Hippocampal formation (tissue), 2 donors: ENCODE measurements at regions not wholly inside any gene's neighbourhood (a gene's known extent, or its start where the extent isn't known, plus 50 kb on each side); places are given as distances from the start of the nearest gene placed in this dataset.

Experiments
- DNase-seq, 2 donors: peaks; one replicate each; lab custom pipeline; 2025; lab: John Stamatoyannopoulos, UW

DNA sequence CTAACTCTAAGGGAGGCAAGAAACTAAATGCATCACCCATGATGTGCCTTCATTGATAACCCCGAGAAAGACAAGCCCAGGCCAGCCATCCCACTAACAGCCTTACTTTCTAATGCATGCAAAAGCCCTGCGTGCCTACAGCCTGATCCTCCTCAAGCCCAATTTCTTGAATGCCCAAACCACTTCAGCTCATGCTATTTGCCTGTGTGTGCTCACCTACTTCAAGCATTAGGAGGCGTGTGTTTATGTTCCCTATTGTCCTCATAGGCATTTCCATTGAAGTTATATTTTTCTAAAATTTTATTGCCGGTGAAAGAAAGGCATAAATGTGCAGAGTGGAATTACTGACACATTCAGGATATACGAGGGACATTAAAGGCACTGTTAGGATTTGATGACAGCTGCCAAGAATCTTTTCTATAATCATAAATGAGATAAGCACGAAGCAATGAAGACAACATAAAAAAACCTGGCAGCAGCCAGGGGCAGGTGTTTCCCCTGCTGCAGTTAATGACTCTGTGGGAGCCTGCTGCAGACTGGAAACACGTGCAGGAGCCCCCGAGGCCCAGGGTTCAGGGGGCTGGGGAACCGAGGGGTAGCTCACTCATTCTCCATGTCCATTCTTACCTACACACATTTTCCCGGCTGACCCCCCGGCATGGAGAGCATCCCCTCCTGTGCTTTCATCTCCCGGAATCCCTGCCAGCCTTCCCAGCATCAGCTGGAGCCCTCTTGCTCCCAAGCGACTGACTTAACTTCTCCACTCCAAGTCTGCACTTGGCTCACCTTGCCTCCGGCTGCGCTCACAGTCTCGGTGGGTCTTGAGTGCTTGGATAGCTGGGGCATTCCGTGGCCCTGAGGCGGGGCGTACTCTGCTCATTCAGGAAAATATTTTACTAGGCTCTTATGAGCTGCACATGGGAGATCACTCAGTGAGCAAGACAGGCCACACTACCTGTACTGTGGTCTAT, 292.3 kb upstream of the SIX2 start:
- no peak for DNase-seq

DNA sequence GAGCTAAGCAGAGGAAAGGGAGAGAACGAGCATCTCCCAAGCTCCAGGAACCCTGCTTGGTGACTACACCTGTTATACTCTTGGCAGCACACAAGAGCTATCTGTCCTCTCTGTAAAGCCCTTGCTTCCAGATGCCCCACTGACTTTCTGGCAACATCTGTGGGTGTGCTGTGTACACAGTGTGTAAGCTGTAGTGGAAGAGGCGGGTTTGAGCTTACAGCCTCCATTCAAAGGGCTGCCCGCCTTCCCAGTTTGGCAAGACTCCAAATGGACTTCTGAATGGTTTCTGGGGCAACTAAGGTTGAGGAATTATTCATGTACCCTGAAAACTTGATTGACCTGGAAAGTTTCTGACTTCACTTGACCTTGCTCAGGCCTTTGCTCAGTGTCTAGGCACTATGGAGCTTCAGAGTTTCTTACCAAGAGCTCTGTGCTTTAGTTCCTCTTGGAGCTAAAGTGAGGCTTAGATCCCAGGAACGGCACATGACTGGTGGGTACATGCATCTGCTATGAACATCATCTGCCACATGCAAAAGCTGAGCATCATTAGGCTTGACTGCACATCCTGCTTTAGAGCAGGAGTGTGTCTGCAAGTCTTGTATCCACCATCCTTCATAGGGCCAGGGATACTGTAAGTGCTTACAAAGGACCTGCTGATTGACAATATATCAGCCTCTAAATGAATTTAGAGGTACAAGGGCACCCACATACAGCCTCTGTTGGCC, 290.9 kb upstream of the SIX2 start:
- no peak for DNase-seq

DNA sequence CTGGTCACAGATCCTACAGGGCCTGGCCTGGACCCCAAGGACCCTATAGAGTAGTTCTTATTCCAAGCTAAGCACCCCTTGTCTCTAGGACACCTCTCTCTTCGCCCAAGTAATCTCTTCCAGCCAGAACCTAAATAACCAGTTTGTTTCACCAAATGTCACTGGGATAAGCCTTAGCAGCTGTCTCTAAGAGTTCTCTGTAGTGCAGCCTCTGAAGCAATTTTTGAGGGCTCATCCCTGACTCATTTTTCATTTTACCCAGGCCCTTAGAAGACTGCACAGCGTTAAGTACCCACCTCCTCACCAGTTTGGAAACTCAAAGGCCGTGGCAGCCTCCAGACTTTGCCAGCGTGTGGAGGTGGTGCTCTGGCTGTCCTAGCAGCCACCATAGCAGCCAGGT, 290.1 kb upstream of the SIX2 start:
- DNase-seq: no peak

DNA sequence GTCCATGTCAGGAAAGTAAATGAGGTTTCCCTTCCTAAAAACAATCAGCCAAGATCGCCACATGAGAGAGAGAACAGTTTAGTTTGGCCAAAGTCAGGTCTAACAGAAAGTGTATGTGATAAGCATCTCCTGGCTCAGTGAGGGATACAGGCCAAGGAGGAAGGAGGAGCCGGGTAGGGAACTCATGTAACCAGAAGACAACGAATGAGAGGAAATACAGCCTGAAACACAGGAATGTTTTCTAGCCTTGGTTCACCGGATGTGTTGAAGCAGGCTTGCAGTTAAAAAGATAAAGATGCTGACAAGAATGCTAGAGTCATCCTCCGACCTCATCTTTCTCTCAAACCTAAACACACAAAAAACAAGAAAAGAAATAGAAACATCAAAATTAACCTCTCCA, 283.9 kb upstream of the SIX2 start:
- no peak for DNase-seq

DNA sequence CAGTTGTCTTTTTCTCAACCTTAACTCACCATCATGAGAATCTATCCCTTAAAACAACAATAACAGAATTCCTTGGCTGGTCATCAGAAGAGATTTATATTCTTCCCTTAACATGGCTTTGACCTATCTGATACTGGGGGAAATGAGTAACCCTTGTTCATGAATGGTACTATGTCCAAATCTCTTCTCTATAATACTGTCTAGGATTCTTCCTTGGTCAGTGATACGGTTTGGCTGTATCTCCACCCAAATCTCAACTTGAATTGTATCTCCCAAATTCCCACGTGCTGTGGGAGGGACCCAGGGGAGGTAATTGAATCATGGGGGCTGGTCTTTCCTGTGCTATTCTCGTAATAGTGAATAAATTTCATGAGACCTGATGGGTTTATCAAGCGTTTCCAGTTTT, 282.0 kb upstream of the SIX2 start:
- DNase-seq: no peak

DNA sequence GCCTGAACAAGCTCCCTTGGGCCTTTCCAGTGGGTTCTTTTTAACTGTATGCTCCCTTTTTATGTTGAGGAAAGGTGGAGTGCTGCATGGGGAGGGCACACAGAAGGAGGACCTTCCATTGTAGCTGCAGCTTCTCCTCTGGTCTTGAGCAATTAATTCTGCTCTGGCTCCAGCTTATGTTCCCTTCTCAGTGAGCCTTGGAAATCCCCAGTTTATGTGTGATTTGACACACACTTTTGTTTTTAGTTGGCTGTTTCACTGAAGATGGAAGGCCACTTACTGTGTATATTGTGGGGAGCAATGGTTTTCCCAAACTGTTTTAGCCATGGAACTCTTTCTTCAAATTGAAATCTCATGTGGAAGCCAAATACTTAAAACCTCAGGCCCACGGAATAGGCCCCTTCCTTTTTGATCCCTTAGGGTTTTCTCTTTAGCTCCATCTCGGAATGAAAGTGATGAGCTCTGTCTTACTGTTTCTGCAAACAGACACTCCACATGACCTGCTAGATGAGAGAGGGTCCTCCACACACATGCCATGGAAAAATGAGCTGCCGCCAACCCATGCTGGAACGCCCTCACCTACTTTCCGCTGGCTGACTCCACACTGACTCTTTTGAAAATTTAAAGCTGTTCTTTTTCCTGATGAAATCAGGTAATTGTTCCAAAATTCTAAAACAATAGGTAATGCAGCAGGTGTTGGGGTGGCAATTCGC, 280.9 kb upstream of the SIX2 start:
- no peak for DNase-seq

DNA sequence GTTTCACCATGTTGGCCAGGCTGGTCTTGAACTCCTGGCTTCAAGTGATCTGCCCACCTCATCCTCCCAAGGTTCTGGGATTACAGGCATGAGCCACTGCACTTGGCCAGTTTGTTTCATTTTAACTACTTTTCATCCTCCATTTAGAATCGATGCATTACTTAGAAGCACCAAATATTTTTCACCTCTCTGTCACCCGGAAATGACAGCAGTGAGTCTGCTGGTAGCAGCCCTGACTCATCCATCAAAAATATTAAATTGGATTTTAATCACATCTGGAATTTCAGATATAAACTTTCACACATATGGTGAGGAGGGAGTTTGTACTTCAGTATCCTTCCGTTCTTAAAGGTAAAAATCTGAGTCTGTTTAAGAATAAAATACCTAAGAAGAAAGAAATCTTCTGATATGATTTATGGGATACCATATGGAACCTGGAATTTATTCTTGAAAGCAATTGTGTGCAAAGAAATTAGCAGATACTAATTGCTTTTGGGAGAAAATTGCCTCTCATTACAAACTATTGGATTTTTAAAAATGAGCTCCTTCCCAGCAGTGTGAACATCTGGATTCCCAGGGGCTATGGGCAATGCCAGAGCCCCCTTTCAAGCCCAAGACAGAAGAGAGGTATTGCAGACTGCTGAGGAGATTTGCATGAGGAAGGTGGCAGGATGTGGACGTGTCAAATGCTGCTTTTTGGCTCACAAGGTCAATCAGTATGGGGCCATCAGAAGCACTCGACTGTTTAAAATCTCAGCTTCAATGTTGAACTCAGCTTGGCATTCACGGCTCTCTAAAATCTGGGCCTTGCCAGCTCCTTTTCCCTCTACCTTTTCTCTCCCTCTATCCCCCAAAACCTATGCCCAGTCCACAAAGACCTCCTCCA, 279.5 kb upstream of the SIX2 start:
- DNase-seq: no peak

DNA sequence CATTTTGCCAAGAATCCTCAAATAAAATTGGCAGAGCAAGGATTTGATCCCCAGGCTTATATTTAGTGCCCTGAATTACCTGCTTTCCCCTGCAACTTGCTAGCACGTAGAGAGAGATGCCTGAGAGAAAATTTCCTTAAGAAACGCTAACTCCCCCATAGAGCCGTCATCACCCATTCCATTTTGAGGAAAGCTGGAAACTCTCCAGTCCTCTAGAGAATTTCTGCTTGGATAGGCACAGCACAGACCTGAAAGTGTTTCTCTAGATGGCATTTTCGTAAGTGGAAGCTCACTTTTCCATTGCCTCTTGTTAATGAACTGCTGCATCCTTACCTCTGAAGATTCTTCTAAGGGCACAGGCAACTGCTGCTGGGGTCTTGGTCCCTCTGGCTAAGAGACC, 277.8 kb upstream of the SIX2 start:
- no peak for DNase-seq

DNA sequence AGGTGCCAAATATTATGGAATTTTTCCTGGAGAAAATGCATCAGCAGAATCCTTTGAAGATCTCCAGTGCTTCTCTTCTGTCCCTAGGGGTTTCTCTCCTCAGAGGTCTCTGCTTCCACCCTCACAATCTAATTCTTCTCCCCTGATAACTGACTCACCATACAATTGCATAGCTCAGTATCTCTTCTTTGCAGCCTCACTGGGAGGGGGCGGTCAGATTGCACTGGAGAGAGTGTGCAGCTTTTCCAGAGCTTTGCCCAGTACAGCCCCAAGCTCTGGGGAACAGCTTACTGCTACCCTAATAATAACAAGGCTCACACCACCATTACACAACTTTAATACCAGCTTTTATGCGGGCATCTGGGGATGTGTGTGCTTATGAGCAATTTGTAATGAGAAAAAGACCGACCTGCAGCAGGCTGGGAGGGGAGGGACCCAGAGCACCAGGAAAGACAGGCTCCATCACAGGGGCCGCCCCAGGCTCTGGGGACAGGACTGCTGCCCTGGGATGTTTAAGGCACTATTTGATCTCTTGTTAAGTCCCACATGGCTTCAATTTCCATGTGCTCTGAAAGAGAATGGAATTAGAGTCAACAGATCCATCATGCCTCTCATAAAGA, 276.6 kb upstream of the SIX2 start:
- DNase-seq: no peak

DNA sequence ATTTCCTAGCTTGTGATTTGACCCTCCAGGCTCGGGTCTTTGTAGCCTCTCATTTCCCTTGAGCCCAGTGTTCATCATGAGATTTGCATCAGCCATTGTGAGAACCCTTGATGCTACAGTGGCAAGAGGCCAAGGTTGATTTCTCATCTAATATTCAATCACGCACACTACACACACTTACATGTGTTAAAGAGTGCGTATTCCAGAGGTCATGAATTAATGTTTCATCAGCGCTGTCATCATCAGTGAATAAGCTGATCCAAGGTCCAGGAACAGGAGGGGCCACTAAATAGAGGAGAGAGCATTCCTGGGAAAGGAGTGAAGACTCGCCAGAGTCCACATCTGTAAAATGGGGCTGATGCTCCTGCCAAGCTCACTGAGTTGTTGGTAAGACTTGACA, 276.1 kb upstream of the SIX2 start:
- no peak for DNase-seq

DNA sequence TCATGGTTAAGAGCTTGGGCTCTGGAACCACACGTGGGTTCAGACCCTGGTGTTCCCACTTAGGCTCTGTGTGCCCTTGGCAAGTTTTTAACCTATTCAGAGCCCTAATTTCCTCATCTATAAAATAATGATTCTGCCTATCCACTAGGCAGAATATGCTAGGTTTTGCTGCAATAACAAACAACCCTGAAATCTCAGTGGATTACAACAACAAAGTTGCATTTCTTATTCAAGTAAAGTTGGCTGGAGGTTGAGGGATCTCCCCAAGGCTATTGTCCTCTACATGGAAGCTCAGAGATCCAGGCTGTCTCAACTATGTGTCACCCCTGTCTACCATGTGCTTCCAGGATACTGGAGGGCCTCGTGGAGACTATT, 275.4 kb upstream of the SIX2 start:
- DNase-seq: no peak

DNA sequence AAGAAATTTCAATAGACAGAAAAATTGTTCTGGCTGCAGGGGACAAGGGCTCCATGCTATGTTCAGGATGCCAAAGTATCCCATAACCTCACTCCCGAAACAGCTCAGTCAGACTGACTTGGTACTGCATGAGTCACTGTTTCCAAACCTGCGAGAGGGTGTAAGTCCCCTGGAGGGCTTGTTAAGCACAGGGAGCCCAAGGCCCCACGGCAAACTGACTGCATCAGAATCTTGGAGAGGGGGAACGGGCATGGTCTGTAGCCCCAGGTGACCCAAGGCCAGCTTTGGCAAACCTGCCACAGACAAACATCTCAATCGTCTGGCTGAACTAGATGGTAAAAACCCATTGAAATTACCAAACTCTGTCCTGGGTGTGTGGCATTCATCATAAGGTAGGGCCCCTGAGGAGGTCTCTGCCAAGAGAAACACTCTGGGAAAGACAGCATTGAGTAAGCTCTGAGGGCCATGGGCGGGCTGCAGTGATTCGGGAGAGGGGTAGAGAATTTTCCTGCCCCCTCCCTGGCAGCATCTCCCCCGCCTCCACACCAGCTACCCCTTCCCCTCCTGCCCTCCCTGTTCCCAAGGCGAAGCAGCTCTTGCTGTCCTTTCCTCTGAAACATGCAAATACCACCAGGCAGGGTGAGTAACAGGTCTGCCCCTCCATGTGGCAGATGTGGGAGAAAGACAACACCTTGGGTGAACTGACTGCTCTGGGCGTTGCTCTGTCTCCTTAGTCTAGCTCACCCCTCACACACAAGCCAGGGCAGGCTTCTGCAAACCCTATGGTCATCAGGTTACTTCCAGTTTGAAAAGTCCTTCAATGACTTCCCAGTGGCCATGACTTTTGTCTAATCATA, 274.7 kb upstream of the SIX2 start:
- no peak for DNase-seq

DNA sequence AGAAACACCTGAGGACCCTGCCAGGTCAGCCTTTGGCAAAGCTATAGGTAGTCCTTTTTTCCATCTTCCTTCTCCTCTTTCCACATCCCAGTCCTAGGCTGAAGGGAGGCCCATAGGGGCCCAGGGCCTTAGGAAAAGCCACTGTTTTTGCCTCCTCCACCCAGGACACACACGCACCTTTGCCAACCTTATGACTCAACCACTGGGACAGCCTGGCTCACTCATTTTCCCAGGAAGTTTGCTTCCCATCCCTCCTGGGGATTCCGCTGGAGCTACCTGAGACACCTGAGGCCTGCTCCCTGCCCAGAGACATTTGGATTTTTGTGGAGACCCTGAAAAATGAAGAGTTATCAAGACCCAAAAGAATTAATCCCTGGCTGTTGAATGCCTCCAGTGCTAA, 273.4 kb upstream of the SIX2 start:
- no peak for DNase-seq

DNA sequence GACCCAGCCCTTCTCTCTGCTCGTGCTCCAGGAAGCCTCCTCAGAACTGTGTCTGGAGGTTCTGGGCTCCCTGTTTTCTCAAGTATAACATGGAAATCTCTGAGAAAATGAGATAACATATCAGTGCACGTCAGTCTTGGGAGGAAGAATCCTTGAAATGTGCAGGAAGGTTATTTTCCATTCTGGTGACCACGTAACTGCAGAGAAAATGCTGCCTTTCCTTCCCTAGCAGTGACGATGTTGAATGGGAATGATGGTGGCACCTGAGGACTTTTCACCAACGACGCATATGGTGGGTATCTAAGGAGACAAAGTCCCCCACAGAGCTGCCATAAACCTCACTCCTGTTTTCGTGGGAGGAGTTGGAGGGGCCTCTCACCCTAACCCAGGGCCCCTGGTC, 272.1 kb upstream of the SIX2 start:
- DNase-seq: no peak

DNA sequence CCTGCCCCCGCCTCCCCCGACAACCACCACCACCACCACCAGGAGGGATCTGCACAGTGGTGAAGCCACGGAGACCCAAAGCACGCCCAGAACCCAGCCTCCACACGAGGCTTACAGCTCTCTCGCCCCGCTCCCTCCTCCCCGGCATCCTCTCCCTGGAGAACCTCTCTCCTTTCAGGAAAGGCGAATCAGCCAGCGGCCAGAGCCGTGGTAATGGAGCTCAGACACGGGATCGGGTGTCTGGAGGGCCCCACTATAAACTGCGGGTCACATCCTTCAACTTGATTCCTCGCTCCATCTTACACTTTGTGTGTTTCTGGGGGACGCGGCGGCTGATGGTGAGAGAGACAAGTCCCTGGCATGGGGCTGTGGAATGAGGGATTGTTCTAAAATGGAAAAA, 271.5 kb upstream of the SIX2 start:
- DNase-seq: no peak

DNA sequence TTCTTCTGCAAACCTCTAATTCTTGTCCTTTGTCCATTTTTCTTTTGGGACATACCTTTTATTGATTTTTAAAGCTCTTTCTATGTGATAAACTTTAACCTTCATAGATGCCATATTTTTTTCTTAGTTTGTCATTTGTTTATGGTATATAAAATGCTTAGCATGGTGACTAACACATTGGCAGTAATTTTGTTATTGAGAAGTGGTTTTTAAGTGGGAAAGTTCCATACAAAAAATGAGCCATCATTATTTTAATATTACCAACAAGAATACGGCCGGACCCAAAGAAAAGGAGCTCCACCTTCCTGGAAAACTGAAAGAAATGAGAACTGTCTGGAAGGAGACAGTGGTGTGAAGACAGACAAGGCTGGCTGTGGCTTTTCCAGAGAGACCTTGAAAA, 270.1 kb upstream of the SIX2 start:
- no peak for DNase-seq

DNA sequence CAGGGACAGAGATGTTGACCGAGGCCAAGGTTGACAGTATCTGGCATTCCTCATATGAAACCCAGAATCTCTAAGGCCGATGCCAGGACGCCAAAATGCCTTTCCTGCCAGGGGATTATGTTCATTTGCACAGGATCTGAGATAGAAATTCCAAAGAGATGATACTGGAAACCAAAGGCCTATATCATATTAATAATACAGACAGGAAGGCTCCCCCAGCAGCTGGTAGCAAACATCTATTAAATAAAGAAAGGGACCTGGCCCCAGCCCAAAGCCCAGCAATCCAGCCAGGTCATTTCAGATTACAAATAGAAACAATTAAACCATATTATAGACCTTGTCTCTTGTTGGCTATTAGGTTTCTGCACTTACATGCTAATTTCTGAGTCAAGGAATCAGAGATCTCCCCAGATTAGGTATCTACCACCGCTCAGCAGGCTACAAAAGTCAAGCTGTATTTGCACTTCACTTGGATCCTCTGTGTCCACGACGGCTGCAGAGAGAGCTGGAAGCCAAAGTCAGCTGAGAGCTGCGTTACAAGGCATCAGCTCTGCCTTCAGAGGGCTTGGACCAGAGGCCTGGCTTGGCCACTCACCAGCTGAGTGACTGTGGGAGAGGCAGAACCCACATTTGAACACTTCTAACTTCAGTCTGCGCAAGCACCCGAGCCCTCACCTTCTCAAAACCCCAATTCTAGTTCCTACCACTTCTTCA, 269.3 kb upstream of the SIX2 start:
- DNase-seq: no peak

DNA sequence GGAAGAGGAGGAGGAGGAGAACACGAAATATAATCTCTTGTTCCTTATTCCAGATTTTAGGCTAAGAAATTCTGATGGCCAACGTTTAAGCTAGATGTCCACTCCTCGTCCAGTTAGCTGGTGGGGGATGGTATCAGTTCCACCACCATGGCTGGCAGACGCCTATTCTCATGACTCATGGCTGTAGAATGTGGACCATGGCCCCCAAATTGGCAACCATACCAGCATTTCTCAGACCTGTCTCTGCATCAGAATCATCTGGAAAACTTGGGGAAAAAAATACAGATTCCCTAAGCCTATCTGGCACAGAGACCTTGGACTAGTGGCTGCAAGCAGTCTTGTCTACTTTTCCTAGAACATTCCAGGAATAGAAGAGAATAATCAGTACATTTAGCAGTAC, 267.7 kb upstream of the SIX2 start:
- no peak for DNase-seq

DNA sequence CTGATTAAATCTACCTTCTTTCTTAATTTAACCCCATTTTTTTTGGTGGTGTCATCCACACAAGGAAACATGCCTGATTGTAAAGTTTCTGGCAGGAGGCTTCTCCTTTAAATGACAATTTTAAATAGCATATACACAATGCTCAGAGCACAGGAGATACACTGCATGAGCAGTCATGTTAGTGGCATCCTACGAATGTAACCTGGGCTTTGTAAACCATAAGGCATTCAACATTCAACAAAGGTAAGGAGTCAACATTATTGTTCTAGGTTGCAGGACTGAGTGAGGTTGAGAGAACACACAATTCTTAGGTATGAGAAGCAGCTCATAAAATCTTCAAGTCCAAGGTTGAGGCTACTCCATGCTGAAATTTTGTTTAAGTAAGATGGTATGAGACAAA, 266.6 kb upstream of the SIX2 start:
- DNase-seq: no peak
